Left ventricle myocardium inferior (tissue), 1 donor: ENCODE measurements at regions not wholly inside any gene's neighbourhood (a gene's known extent, or its start where the extent isn't known, plus 50 kb on each side); places are given as distances from the start of the nearest gene placed in this dataset.

ENCODE experiments used
- DNase-seq: peaks from one replicate; pipeline ENCODE4 v3.0.0-alpha.2; 2020
- H3K27ac ChIP-seq: fragments of 200-600 bp; replicated peaks from 2 replicates; pipeline ENCODE4 v1.8.0; 2021
- H3K27me3 ChIP-seq: fragments of 200-600 bp; 2 replicates; pipeline ENCODE4 v1.8.0; 2021; ENCODE audit warnings: low read depth
- H3K36me3 ChIP-seq: fragments of 200-600 bp; 2 replicates; pipeline ENCODE4 v1.8.0; 2021
- H3K4me1 ChIP-seq: fragments of 200-600 bp; 2 replicates; pipeline ENCODE4 v1.8.0; 2021
- H3K4me3 ChIP-seq: fragments of 200-600 bp; 2 replicates; pipeline ENCODE4 v1.8.0; 2021; ENCODE audit warnings: mild to moderate bottlenecking, moderate library complexity
- H3K9me3 ChIP-seq: fragments of 200-600 bp; replicated peaks from 2 replicates; pipeline ENCODE4 v1.8.0; 2021
- CTCF ChIP-seq: fragments of 200-600 bp; IDR thresholded peaks from 2 replicates; pipeline ENCODE4 v1.8.0; 2021; ENCODE audit warnings: antibody characterized with exemption, mild to moderate bottlenecking, borderline replicate concordance
- intact Hi-C: fragments of 100-400 bp; cut with micrococcal nuclease; formaldehyde crosslinking; loops from one replicate; pipeline ENCODE4 v1.11.0; 2022
- donor health status: DM: no; HTN: yes; CAD: no; lungs with severe emphysema.

GRCh38 chr6:168880271-168880670 is 373.4 kb downstream of the THBS2 start:
- no peak overlapping the region for H3K27ac ChIP-seq
- H3K9me3 ChIP-seq, result no peaks in the 10 kb centered on the region
- peaks cover 11% of the 10 kb centered on the region for H3K4me1 ChIP-seq
- TF ChIP-seq CTCF, result no peak
- no peak overlapping the region for H3K4me3 ChIP-seq
- intact Hi-C loops, result loop anchor here (5.0 kb wide), 1 partner anchor 508 kb away; no protein-coding TSS in a partner anchor
- H3K27me3 ChIP-seq, result peaks cover 71% of the 10 kb centered on the region
- H3K36me3 ChIP-seq, result no peaks in the 10 kb centered on the region
- DNase-seq, result no peak

- Histone ChIP-seq H3K27ac (no peak overlapping the region), H3K27me3 (peaks cover 70% of the 10 kb centered on the region), H3K4me1 (peaks cover 7% of the 10 kb centered on the region), H3K9me3 (no peaks in the 10 kb centered on the region), H3K4me3 (no peak overlapping the region), H3K36me3 (no peaks in the 10 kb centered on the region)
- DNase-seq, result no peak
- TF ChIP-seq CTCF, result no peak
- intact Hi-C loops, result no loop called here
Observed at GRCh38 chr6:168877821-168878282, 375.8 kb downstream of the THBS2 start.

DNA sequence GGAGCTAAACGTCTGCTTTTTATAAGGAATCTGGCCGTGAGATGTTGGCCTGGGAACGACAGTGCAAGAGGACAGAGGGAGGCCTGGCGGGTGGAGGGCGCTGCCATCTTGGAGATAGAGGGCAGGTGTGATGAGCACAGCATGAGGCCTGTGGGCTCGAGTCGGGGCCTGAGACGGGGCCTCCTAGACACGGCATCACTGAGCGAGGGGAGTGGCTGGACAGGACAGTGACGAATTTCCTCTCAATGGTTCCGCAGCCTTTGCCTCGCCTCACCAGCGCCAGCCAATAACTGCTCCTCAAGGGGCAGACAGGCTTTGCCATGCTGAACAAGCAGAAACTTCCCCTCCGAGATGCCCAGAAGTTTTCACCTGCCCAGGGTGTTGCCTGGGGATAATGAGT is 376.7 kb downstream of the THBS2 start:
- peaks cover 7% of the 10 kb centered on the region for H3K4me1 ChIP-seq
- H3K36me3 ChIP-seq, result no peaks in the 10 kb centered on the region
- TF ChIP-seq CTCF, result no peak
- intact Hi-C loops, result no loop called here
- H3K9me3 ChIP-seq, result no peaks in the 10 kb centered on the region
- no peak overlapping the region for H3K4me3 ChIP-seq
- DNase-seq, result no peak
- no peak overlapping the region for H3K27ac ChIP-seq
- H3K27me3 ChIP-seq, result peaks cover 70% of the 10 kb centered on the region

- Histone ChIP-seq H3K4me1 (peaks cover 7% of the 10 kb centered on the region), H3K9me3 (no peaks in the 10 kb centered on the region), H3K36me3 (no peaks in the 10 kb centered on the region), H3K27ac (no peak overlapping the region), H3K27me3 (peaks cover 64% of the 10 kb centered on the region), H3K4me3 (no peak overlapping the region)
- no peak for TF ChIP-seq CTCF
- intact Hi-C loops, result no loop called here
- DNase-seq, result no peak
Observed at GRCh38 chr6:168875811-168876576, 377.7 kb downstream of the THBS2 start.

GRCh38 chr6:168874637-168875036 is 379.0 kb downstream of the THBS2 start:
- intact Hi-C loops, result no loop called here
- no peak for DNase-seq
- TF ChIP-seq CTCF, result no peak
- Histone ChIP-seq H3K36me3 (no peaks in the 10 kb centered on the region), H3K4me1 (peaks cover 7% of the 10 kb centered on the region), H3K9me3 (no peaks in the 10 kb centered on the region), H3K27ac (no peak overlapping the region), H3K27me3 (peaks cover 53% of the 10 kb centered on the region), H3K4me3 (no peak overlapping the region)
